ENCODE measurements at regions not wholly inside any gene's neighbourhood (a gene's known extent, or its start where the extent isn't known, plus 50 kb on each side); places are given as distances from the start of the nearest gene placed in this dataset.

- WGBS, 2 donors, result 93 to 95% methylated on average over 7 of the region's 7 CpGs
- H3K27me3 ChIP-seq, result no peaks in the 10 kb centered on the region
- H3K27ac ChIP-seq, result no peak overlapping the region
- TF ChIP-seq POLR2AphosphoS5 (IDR thresholded peaks at IDR 0.05) (no peak), CTCF (IDR thresholded peaks at IDR 0.05) (no peak), EP300 (IDR thresholded peaks at IDR 0.05) (no peak), POLR2A (IDR thresholded peaks at IDR 0.05) (no peak)
- no peaks in the 10 kb centered on the region for H3K36me3 ChIP-seq
- DNase-seq, result no peak
- no peaks in the 10 kb centered on the region for H3K9me3 ChIP-seq
- peaks cover 0 to 10% (median 3%) of the 10 kb centered on the region in 4 donors for H3K4me1 ChIP-seq
- no peak overlapping the region for H3K4me3 ChIP-seq
- intact Hi-C loops (cut with DNase I), result no loop called here
These were observed 191.8 kb downstream of the TOMM20 start for GRCh38 chr1:234936612-234937389.

- TF ChIP-seq POLR2AphosphoS5 (IDR thresholded peaks at IDR 0.05), result no peak
- TF ChIP-seq POLR2A (IDR thresholded peaks at IDR 0.05), result no peak
- TF ChIP-seq CTCF (IDR thresholded peaks at IDR 0.05), result no peak
- TF ChIP-seq EP300 (IDR thresholded peaks at IDR 0.05), result no peak
- H3K4me1 ChIP-seq, result peaks cover 0 to 10% (median 3%) of the 10 kb centered on the region in 4 donors
- 86 to 87% methylated on average over 7 of the region's 7 CpGs for WGBS, 2 donors
- DNase-seq, result no peak
- no peak overlapping the region for H3K4me3 ChIP-seq
- H3K27ac ChIP-seq, result no peak overlapping the region
- no peaks in the 10 kb centered on the region for H3K9me3 ChIP-seq
- H3K36me3 ChIP-seq, result no peaks in the 10 kb centered on the region
- no peaks in the 10 kb centered on the region for H3K27me3 ChIP-seq
- intact Hi-C loops (cut with DNase I), result no loop called here
These were observed 194.0 kb downstream of the TOMM20 start for GRCh38 chr1:234934611-234935033.

- Histone ChIP-seq H3K27me3 (no peaks in the 10 kb centered on the region), H3K27ac (peak overlapping the region in 1 of 4 donors; percentile 10), H3K4me3 (no peak overlapping the region), H3K4me1 (peaks cover 0 to 10% (median 3%) of the 10 kb centered on the region in 4 donors), H3K36me3 (no peaks in the 10 kb centered on the region), H3K9me3 (no peaks in the 10 kb centered on the region)
- TF ChIP-seq POLR2AphosphoS5 (IDR thresholded peaks at IDR 0.05) (no peak), EP300 (IDR thresholded peaks at IDR 0.05) (no peak), CTCF (IDR thresholded peaks at IDR 0.05) (no peak), POLR2A (IDR thresholded peaks at IDR 0.05) (no peak)
- intact Hi-C loops (cut with DNase I), result no loop called here
- DNase-seq, result no peak
- 26 to 43% methylated on average over 2 of the region's 2 CpGs for WGBS, 2 donors
These were observed 195.2 kb downstream of the TOMM20 start for GRCh38 chr1:234933475-234933874.

GRCh38 chr1:234932511-234933430 lies 195.9 kb downstream of the TOMM20 start:
- DNase-seq, result no peak
- Histone ChIP-seq H3K36me3 (no peaks in the 10 kb centered on the region), H3K4me3 (no peak overlapping the region), H3K4me1 (peaks cover 0 to 10% (median 3%) of the 10 kb centered on the region in 4 donors), H3K9me3 (no peaks in the 10 kb centered on the region), H3K27me3 (no peaks in the 10 kb centered on the region), H3K27ac (no peak overlapping the region)
- TF ChIP-seq POLR2AphosphoS5 (IDR thresholded peaks at IDR 0.05), result no peak
- no peak for TF ChIP-seq EP300 (IDR thresholded peaks at IDR 0.05)
- TF ChIP-seq CTCF (IDR thresholded peaks at IDR 0.05), result no peak
- no peak for TF ChIP-seq POLR2A (IDR thresholded peaks at IDR 0.05)
- WGBS, 2 donors, result 89 to 94% methylated on average over 15 of the region's 15 CpGs
- intact Hi-C loops (cut with DNase I), result no loop called here
